DOHH2 (cell line): ENCODE measurements at regions not wholly inside any gene's neighbourhood (a gene's known extent, or its start where the extent isn't known, plus 50 kb on each side); places are given as distances from the start of the nearest gene placed in this dataset.
"Not testable (repeated sequence)": the region's sequence is repeated elsewhere in the genome, so short reads cannot be mapped to it uniquely, and the experiment has no call there.

Experiments
- H3F3A ChIP-seq: fragments of 200-600 bp; sonication (generic), shearing (Covaris generic); 2 replicates; pipeline ENCODE4 v1.6.0; 2016; ENCODE audit warnings: antibody characterized with exemption, mild to moderate bottlenecking; ENCODE audit not compliant: control insufficient read depth, insufficient read depth
- H3K27ac ChIP-seq: fragments of 200-600 bp; sonication (generic); 2 replicates; pipeline ENCODE4 v1.5.1; 2014; ENCODE audit warnings: low read depth, mild to moderate bottlenecking, low read length, moderate library complexity
- H3K27me3 ChIP-seq: fragments of 200-600 bp; sonication (generic); 2 replicates; pipeline ENCODE4 v1.6.1; 2014; ENCODE audit warnings: mild to moderate bottlenecking, low read length, mixed read lengths; ENCODE audit not compliant: control insufficient read depth
- H3K36me3 ChIP-seq: fragments of 200-600 bp; sonication (generic); 2 replicates; pipeline ENCODE4 v1.6.1; 2014; ENCODE audit warnings: mild to moderate bottlenecking, low read length, moderate library complexity, mixed read lengths; ENCODE audit not compliant: control insufficient read depth
- H3K4me1 ChIP-seq: fragments of 200-600 bp; sonication (generic); 2 replicates; pipeline ENCODE4 v1.6.1; 2014; ENCODE audit warnings: mild to moderate bottlenecking, low read length, mixed read lengths; ENCODE audit not compliant: control insufficient read depth
- H3K4me2 ChIP-seq: fragments of 200-600 bp; sonication (generic); 2 replicates; pipeline ENCODE4 v1.6.0; 2014; ENCODE audit warnings: mild to moderate bottlenecking, low read length, moderate library complexity
- H3K4me3 ChIP-seq: fragments of 200-600 bp; sonication (generic); 2 replicates; pipeline ENCODE4 v1.5.1; 2014; ENCODE audit warnings: mild to moderate bottlenecking, low read length, mixed read lengths
- H3K79me2 ChIP-seq: fragments of 200-600 bp; sonication (generic); 2 replicates; pipeline ENCODE4 v1.6.1; 2014; ENCODE audit warnings: mild to moderate bottlenecking, low read length, mixed read lengths; ENCODE audit not compliant: control insufficient read depth
- H3K9me2 ChIP-seq: fragments of 200-600 bp; sonication (generic); replicated peaks from 2 replicates; pipeline ENCODE4 v1.6.1; 2014; ENCODE audit warnings: mild to moderate bottlenecking, low read length, mixed read lengths; ENCODE audit not compliant: control insufficient read depth
- H3K9me3 ChIP-seq: fragments of 200-600 bp; sonication (generic); 2 replicates; pipeline ENCODE4 v1.6.1; 2014; ENCODE audit warnings: antibody characterized with exemption, low read length, mixed read lengths; ENCODE audit not compliant: control insufficient read depth, insufficient read depth
- H4K20me1 ChIP-seq: fragments of 200-600 bp; sonication (generic); 2 replicates; pipeline ENCODE4 v1.6.0; 2014; ENCODE audit warnings: low read depth, mild to moderate bottlenecking, antibody characterized with exemption, low read length, moderate library complexity; ENCODE audit not compliant: control insufficient read depth, insufficient read depth
- EZH2phosphoT487 ChIP-seq: fragments of 200-600 bp; sonication (generic); IDR thresholded peaks from 2 replicates; pipeline ENCODE4 v1.6.1; 2017; ENCODE audit warnings: borderline replicate concordance, mild to moderate bottlenecking, antibody characterized with exemption, low read length, moderate library complexity, mixed read lengths
- TF ChIP-seq, protein P1 (sequence below): fragments of 200-600 bp; sonication (generic); IDR thresholded peaks from one replicate; pipeline ENCODE4 v1.5.1; 2014; ENCODE audit warnings: antibody characterized with exemption, mild to moderate bottlenecking, low read depth, low read length; ENCODE audit not compliant: poor library complexity, severe bottlenecking

DNA sequence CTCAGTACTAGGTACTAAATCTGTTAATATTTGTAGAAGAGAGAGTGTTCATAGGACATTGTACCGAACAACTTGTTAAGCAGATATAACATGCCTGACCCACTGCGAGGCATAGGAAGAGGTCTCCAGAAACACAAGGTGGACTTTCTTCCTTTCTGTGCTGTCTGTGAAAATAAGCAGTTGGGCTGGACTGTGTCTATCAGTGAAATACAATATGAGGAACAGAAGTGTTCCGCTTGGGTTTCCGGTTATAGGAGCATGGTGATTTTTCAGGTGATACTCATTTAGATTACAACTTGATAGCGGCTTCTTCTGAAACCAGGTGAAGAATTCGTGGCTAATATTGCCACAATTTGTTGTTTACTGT lies 60.9 kb upstream of the TLR4 start:
- no peaks in the 10 kb centered on the region for H3K27me3 ChIP-seq
- peaks cover 6% of the 10 kb centered on the region; the same call in 1 of the 2 replicates for H3K4me1 ChIP-seq
- no peaks in the 10 kb centered on the region for H3K9me2 ChIP-seq
- H3K9me3 ChIP-seq, result no peaks in the 10 kb centered on the region
- H3K4me3 ChIP-seq, result no peak overlapping the region
- H4K20me1 ChIP-seq, result no peaks in the 10 kb centered on the region
- H3K4me2 ChIP-seq, result no peak overlapping the region
- TF ChIP-seq EZH2phosphoT487, result no peak
- TF ChIP-seq, protein P1, sequence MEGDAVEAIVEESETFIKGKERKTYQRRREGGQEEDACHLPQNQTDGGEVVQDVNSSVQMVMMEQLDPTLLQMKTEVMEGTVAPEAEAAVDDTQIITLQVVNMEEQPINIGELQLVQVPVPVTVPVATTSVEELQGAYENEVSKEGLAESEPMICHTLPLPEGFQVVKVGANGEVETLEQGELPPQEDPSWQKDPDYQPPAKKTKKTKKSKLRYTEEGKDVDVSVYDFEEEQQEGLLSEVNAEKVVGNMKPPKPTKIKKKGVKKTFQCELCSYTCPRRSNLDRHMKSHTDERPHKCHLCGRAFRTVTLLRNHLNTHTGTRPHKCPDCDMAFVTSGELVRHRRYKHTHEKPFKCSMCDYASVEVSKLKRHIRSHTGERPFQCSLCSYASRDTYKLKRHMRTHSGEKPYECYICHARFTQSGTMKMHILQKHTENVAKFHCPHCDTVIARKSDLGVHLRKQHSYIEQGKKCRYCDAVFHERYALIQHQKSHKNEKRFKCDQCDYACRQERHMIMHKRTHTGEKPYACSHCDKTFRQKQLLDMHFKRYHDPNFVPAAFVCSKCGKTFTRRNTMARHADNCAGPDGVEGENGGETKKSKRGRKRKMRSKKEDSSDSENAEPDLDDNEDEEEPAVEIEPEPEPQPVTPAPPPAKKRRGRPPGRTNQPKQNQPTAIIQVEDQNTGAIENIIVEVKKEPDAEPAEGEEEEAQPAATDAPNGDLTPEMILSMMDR, result no peak
- H3K79me2 ChIP-seq, result no peaks in the 10 kb centered on the region
- no peaks in the 10 kb centered on the region for H3F3A ChIP-seq
- H3K27ac ChIP-seq, result no peak overlapping the region
- H3K36me3 ChIP-seq, result no peaks in the 10 kb centered on the region

DNA sequence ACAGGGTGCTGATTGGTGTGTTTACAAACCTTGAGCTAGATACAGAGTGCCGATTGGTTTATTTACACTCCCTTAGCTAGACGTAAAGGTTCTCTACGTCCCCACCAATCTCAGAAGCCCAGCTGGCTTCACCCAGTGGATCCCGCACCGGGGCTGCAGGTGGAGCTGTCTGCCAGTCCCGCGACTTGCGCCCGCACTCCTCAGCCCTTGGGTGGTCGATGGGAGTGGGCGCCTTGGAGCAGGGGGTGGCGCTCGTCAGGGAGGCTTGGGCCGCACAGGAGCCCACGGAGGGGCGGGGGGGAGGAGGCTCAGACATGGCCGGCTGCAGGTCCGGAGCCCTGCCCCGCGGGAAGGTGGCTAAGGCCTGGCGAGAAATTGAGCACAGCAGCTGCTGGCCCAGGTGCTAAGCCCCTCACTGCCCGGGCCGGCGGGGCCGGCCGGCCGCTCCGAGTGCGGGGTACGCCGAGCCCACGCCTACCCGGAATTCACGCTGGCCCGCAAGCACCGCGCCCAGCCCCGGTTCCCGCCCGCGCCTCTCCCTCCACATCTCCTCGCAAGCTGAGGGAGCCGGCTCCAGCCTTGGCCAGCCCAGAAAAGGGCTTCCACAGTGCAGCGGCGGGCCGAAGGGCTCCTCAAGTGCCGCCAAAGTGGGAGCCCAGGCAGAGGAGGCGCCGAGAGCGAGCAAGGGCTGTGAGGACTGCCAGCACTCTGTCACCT lies 61.5 kb upstream of the TLR4 start:
- not testable (repeated sequence) for H3K4me3 ChIP-seq, H3K79me2 ChIP-seq, H3F3A ChIP-seq, H4K20me1 ChIP-seq, H3K27ac ChIP-seq, H3K9me3 ChIP-seq, H3K9me2 ChIP-seq, H3K27me3 ChIP-seq, H3K36me3 ChIP-seq, H3K4me1 ChIP-seq, H3K4me2 ChIP-seq

DNA sequence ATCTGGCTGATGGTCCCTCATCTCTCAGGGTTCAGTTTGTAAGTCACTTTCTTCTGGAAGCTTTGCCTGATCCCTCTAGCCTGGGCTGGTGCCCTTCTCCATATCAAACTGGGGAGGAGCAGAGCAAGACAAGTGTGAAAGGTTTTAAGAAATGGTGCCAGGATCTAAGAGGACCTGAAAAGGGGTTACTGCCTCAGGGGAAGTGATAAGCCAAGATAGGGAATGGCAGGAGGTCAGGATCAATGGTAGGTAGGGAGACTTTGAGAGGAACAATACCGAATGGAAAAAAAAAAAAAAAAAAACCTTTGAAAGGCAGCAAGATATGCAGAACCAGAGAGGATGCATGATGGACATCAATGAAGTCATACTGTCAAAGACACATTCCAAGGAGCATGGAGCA lies 67.5 kb upstream of the TLR4 start:
- no peaks in the 10 kb centered on the region for H3K27me3 ChIP-seq
- TF ChIP-seq, protein P1, result no peak
- no peak for TF ChIP-seq EZH2phosphoT487

DNA sequence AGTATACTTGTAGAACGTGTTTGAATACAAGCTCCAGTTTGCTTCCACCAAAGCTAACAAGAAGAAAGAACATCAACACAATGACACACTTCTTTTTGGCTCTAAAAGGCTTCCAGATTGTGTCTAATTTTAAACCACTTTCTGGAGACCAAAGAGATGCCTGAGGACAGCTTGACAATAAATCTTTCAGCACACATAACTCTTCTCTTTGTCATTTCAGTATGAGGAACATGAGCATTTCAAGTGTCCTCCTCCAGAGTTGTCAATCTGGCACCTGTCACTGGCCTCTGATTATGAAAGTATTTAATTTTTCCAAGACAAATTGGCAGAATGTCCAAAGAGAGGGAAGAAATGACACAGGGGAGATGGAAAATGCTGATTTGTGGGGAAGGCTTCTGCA lies 79.0 kb upstream of the TLR4 start:
- Histone ChIP-seq H3K9me2 (no peaks in the 10 kb centered on the region), H3F3A (no peaks in the 10 kb centered on the region), H3K79me2 (no peaks in the 10 kb centered on the region), H3K27me3 (no peaks in the 10 kb centered on the region; the same call in 1 of the 2 replicates), H3K4me1 (no peaks in the 10 kb centered on the region), H3K9me3 (no peaks in the 10 kb centered on the region), H3K4me3 (no peak overlapping the region), H3K36me3 (no peaks in the 10 kb centered on the region), H3K27ac (no peak overlapping the region), H4K20me1 (no peaks in the 10 kb centered on the region), H3K4me2 (no peak overlapping the region)
- TF ChIP-seq, protein P1, result no peak
- no peak for TF ChIP-seq EZH2phosphoT487

More for the DNA sequence above, 67.5 kb upstream of the TLR4 start:
- no peaks in the 10 kb centered on the region for H3F3A ChIP-seq
- H3K4me1 ChIP-seq, result no peaks in the 10 kb centered on the region
- H3K36me3 ChIP-seq, result no peaks in the 10 kb centered on the region
- no peaks in the 10 kb centered on the region for H3K79me2 ChIP-seq
- no peak overlapping the region for H3K4me2 ChIP-seq
- H3K9me3 ChIP-seq, result no peaks in the 10 kb centered on the region
- no peaks in the 10 kb centered on the region for H4K20me1 ChIP-seq
- no peak overlapping the region for H3K4me3 ChIP-seq
- no peak overlapping the region for H3K27ac ChIP-seq
- no peaks in the 10 kb centered on the region for H3K9me2 ChIP-seq
